Left lobe of liver (tissue), 2 donors: ENCODE measurements at regions not wholly inside any gene's neighbourhood (a gene's known extent, or its start where the extent isn't known, plus 50 kb on each side); places are given as distances from the start of the nearest gene placed in this dataset.
"Not testable (repeated sequence)": the region's sequence is repeated elsewhere in the genome, so short reads cannot be mapped to it uniquely, and the experiment has no call there.

Source experiments
- ATAC-seq: fragments of 200-7000 bp; cut with Tn5 transposase; one replicate; pipeline ENCODE4 v1.9.1; 2020; ENCODE audit warnings: mild to moderate bottlenecking, moderate library complexity
- DNase-seq: peaks from one replicate; pipeline ENCODE4 v3.0.0-alpha.2; 2020; ENCODE audit warnings: low spot score
- donor health status: DM: no; HTN: no; CAD: no; lungs with moderate emphysema.
- donor health status: DM: no; HTN: yes; CAD: no.

DNA sequence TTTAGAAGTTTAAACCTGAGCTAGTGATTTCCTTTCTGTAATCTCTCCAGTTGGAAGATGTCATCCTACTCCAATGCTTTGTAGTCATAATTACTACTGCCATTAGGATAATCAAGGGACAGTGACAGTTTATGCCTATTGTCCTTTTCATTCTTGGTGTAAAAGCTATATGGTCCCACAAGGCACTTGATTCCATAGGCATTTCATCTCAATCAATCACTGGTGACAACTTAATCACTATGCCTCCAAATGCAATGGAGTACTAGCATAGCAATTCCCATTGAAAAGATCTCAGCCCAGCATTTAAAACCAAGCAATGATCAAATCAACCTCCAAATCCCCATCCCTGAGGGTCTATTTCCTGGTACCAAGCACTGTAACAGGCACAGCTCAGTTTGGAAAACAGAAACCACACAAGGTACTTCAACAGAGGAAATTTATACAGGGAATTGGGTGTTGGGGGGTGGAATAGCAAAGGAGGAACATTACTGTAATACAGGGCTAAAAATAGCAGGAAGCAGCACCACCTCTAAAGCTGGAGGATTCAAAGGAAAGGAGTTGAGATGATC lies 51.0 kb downstream of the FHIP2A start:
- no peak for DNase-seq
- ATAC-seq, result no peak

DNA sequence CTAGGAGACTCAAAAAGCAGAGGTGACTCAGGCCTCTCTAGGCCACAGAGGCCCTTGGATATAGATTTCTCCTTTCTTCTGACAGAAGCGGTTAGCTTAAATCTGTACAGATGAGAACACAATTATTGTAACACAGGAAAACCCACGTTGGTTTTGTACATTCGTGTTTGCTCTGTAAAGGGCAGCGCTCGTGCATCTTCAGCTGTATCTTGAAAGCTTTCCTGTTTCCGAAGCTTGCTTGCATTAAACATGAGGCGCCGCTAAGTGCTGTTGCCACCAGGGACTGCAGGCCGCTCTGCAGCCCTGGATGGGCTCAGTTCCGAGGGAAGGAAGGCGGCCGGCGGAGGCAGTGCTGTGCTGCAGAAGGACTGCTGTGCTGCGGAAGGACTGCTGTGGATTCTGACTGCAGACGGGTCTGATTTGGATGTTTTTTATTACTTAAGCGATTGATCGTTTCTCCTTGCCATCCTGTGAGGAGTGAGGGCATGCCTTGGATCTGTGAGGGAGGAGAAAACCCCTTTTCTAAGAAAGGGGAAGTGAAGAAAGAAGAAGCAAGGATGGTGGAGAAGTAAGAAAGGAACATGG lies 53.3 kb downstream of the FHIP2A start:
- DNase-seq (no peak), ATAC-seq (peak; percentile 31)

DNA sequence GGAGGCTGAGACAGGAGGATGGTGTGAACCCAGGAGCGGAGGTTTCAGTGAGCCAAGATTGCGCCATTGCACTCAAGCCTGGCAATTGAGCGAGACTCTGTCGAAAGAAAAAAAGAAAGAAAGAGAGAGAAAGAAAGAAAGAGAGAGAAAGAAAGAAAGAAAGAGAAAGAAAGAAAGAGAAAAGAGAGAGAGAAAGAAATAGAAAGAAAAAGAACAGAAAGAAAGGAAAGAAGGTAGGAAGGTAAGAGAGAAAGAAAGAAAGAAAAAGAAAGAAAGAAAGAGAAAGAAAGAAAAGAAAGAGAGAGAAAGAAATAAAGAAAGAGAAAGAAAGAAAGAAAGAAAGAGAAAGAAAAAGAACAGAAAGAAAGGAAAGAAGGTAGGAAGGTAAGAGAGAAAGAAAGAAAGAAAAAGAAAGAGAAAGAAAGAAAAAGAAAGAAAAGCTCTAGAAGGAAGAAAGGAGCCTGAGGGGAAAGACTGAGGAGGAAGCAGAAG lies 54.1 kb downstream of the FHIP2A start:
- not testable (repeated sequence) for ATAC-seq, DNase-seq

DNA sequence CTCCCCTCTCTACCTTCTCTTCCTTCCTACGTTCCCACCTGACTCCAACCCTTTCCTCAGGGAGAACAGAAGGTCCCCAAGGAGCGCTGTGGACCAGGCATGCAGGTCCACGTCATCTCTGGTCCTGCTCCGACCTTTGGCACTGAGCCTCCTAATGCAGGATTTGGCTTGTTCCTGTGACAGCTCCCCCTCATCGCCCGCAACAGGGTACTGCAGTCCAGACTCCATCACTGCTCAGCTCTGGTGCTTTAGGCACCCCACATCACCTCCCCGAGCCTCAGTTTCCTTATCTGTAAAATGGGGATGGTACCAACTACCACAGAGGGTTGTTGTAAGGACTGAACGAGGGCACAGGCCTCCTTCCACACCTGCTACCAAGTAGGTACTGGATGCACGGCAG lies 54.6 kb downstream of the FHIP2A start:
- ATAC-seq (peak; percentile 7), DNase-seq (no peak)

DNA sequence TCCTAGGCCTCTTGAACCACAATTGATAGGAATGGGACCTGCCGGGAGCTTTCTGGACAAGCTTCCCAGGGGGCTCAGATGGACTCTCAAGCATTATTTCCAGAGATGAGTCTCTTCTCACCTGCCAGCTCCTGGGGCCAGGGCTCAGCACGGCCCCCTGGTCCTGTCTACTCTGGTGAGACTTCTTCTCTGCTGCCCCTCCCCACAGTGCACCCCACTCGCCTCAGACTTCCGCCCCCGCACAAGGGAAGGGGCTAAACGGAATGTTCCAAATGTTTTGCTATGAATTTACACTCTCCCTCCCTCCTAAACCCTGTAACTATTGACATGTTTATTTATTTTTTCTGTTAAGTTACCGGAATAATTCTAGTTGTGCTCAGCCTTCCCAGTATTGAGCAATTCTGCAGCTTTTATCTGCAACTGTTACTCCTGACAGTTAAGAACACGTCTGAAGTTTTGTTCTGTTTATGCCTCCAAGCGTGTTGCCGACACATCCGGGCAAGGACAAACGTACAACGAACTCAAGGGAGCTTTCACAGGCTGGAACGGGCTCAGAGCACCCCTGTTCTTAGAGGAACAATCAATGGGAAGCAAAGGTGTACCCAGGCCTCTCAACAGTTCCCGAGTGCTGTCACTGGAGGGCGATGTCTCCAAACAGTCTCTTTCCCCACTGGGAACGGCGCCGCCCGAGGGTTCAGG lies 55.2 kb downstream of the FHIP2A start:
- DNase-seq, result peak; percentile 79

DNA sequence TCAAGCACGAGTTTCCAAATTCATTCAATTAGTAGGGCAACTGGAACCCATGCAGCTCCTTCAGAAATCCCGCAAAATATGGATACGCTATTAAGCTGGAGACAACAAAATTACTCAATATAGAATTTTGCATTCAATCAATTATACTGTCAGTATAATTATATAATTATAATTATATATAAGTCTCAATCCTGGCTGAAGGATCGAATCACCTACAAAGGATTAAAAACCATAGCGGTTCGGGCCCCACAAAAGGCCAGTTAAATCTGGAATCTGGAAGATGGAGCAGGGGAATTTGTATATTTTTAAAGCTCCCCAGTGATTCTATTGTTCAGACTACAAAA lies 55.7 kb downstream of the FHIP2A start:
- DNase-seq (no peak), ATAC-seq (no peak)

More for the DNA sequence above, 55.2 kb downstream of the FHIP2A start:
- peak; percentile 93 for ATAC-seq

DNA sequence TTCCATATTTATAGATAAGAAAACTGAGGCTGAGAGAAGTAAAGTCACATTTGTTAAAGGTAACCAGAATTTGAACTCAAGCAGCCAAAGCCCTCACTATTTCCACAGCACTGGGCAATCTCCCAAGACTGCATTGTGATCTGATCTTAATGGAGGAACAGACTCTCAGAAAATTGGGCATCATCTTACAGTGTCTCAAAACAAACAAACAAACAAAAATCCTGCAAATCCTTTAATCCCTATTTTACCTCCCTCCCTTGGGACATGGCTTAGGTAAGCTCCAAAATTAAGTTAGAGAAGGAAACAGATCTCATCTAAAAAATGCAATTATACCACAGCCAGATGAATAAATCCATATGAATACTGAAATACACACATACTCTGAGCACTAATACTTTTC lies 57.5 kb downstream of the FHIP2A start:
- DNase-seq (no peak), ATAC-seq (no peak)

DNA sequence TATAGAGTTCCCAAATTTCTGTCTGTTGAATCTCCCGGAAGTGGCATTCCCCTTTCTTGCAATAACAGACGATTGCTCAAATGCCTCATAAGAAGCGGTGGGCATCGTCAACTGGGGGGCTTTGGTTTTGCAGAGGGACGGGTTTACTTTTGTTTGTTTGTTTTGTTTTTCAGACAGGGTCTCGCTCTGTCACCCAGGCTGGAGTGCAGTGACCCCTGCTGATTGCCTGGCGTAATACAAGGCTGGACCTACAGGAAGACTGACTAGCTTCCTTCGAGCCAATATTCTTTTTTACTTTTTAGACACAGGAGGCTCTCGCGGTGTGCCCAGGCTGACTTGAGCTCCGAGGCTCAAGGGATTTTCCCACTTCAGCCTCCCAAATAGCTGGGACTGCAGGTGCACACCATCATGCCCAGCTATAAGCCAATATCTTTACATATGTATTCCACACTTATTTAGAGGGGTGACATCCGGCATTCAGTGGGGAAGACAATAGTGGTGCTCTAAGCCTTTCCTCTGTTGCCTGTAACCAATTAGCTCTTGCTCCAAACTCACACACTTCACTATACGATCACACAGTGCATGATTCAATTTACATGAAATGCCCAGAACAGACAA lies 58.1 kb downstream of the FHIP2A start:
- DNase-seq (peak; percentile 56), ATAC-seq (peak; percentile 67)

DNA sequence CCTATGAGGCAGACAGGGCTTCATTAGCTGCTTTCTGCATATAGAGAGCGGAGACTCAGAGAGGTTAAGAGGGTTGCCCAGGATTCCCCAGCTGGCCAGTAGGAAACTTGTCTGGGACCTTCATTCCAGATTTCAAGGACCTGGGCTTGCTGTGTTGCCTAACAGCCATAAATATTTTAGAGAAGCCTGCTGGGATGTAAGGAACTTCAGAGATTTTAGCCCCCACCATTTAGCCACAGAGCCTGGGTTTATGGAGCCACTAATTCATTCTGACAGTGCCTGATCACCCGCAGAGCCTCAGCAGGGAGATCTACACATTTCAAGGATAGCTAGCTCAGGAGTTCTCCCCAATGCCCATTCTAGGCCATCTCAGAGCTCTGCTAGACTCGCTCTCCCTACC lies 56.6 kb upstream of the TRUB1 start:
- ATAC-seq (no peak), DNase-seq (no peak)

DNA sequence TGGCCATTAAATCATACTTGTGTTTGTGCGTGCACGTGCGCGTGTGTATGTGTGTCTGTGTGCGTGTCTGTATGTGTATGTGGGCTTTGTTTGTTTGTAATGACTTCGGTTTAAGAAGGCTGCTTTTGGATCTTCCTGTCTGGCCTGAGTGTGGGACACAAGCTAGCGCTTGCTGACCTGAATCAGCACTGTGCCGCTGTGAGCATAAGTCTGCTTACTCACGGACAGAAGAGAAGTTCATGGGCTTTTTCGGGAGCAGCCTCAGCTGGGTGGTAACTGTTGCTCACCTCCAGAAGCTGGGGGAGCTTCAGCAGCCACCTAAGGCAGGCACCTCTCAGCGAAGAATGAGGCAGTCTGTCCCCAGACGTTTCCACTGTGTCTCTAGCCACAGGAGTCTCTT lies 56.1 kb upstream of the TRUB1 start:
- no peak for DNase-seq
- ATAC-seq, result no peak

DNA sequence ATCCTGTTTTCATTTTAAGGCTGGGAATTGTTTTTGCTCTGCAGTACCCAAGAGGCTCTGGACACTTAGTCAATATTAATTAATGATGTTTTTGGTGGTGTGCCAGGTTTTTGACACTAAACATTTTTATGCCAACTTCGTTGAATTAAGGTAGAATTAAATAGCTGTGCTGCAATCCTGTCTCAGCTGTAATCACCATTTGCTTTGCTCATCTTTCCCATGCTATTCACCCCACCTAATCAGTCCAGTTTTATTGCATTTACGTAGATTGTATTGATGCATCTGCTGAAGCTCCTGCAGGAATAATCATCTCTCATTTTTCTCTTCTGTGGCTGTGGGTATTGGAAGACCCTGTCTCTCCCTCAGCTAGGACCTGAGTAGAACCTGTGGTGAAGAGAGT lies 52.6 kb upstream of the TRUB1 start:
- ATAC-seq, result no peak
- DNase-seq, result no peak
